T-helper 2 cell treated with Interferon-gamma antibody and Interleukin-4, amounts not matched to agents 100 ng/mL and 5 ng/mL, for 36 hours (primary cell): ENCODE measurements at regions not wholly inside any gene's neighbourhood (a gene's known extent, or its start where the extent isn't known, plus 50 kb on each side); places are given as distances from the start of the nearest gene placed in this dataset.

Experiments
- intact Hi-C: fragments of 100-400 bp; cut with micrococcal nuclease; formaldehyde crosslinking; loops from one replicate; pipeline ENCODE4 v1.15.1; 2023

- intact Hi-C loops: no loop called here
Measured at GRCh38 chr4:181200076-181200475, 1043.1 kb upstream of the TENM3 start.

GRCh38 chr4:181202240-181202639 lies 1041.0 kb upstream of the TENM3 start:
- intact Hi-C loops: no loop called here

- intact Hi-C loops: no loop called here
Measured at GRCh38 chr4:181204109-181204508, 1039.1 kb upstream of the TENM3 start.

- intact Hi-C loops: no loop called here
Measured at GRCh38 chr4:181213551-181213950, 1029.7 kb upstream of the TENM3 start.

- intact Hi-C loops: no loop called here
Measured at GRCh38 chr4:181216501-181216900, 1026.7 kb upstream of the TENM3 start.

GRCh38 chr4:181219783-181220416 lies 1023.3 kb upstream of the TENM3 start:
- intact Hi-C loops: no loop called here

GRCh38 chr4:181224852-181225251 lies 1018.4 kb upstream of the TENM3 start:
- intact Hi-C loops: no loop called here

GRCh38 chr4:181225616-181226261 lies 1017.5 kb upstream of the TENM3 start:
- intact Hi-C loops: no loop called here

GRCh38 chr4:181234951-181235680 lies 1008.1 kb upstream of the TENM3 start:
- intact Hi-C loops: no loop called here

- intact Hi-C loops: no loop called here
Measured at GRCh38 chr4:181245326-181245725, 997.9 kb upstream of the TENM3 start.

- intact Hi-C loops: no loop called here
Measured at GRCh38 chr4:181249031-181249430, 994.2 kb upstream of the TENM3 start.

GRCh38 chr4:181254771-181255170 lies 988.4 kb upstream of the TENM3 start:
- intact Hi-C loops: no loop called here

- intact Hi-C loops: no loop called here
Measured at GRCh38 chr4:181258569-181258968, 984.6 kb upstream of the TENM3 start.

GRCh38 chr4:181259081-181259709 lies 984.0 kb upstream of the TENM3 start:
- intact Hi-C loops: no loop called here

- intact Hi-C loops: no loop called here
Measured at GRCh38 chr4:181261279-181261678, 981.9 kb upstream of the TENM3 start.

- intact Hi-C loops: no loop called here
Measured at GRCh38 chr4:181264893-181265292, 978.3 kb upstream of the TENM3 start.

- intact Hi-C loops: no loop called here
Measured at GRCh38 chr4:181265370-181265769, 977.8 kb upstream of the TENM3 start.

GRCh38 chr4:181271116-181271640 lies 972.0 kb upstream of the TENM3 start:
- intact Hi-C loops: no loop called here

GRCh38 chr4:181272422-181272821 lies 970.8 kb upstream of the TENM3 start:
- intact Hi-C loops: no loop called here

- intact Hi-C loops: no loop called here
Measured at GRCh38 chr4:181278941-181279340, 964.3 kb upstream of the TENM3 start.

GRCh38 chr4:181281451-181281850 lies 961.8 kb upstream of the TENM3 start:
- intact Hi-C loops: no loop called here

GRCh38 chr4:181289198-181289597 lies 954.0 kb upstream of the TENM3 start:
- intact Hi-C loops: no loop called here
